T-cell (primary cell): ENCODE measurements at regions not wholly inside any gene's neighbourhood (a gene's known extent, or its start where the extent isn't known, plus 50 kb on each side); places are given as distances from the start of the nearest gene placed in this dataset.
"Not testable (repeated sequence)": the region's sequence is repeated elsewhere in the genome, so short reads cannot be mapped to it uniquely, and the experiment has no call there.

Source experiments
- ATAC-seq, 4 experiments: fragments of 200-7000 bp in 3 of 4; fragments of 150-1000 bp in 1 of 4; cut with Tn5 transposase; replicated peaks in 1 of 4; 1 replicate in 3 of 4; 2 replicates in 1 of 4; pipeline ENCODE4 v1.10.0; 2021; ENCODE audit warnings: moderate library complexity in 3 of 4, mild to moderate bottlenecking in 2 of 4, moderate number of reproducible peaks in 1 of 4
- CTCF ChIA-PET, 2 donors: fragments of 300-600 bp; sonication (Branson Sonifier 250); formaldehyde crosslinking; loops; one replicate each; lab custom pipeline; 2022; ENCODE audit warnings: antibody characterized with exemption in 2 of 2; lab: Charles Lee
- POLR2A ChIA-PET, 2 donors: fragments of 300-600 bp; sonication (Branson Sonifier 250); formaldehyde crosslinking; loops; one replicate each; lab custom pipeline; 2022; ENCODE audit warnings: antibody characterized with exemption in 2 of 2; lab: Charles Lee
- DNase-seq, 35 experiments: peaks; one replicate each; pipeline versions ENCODE4 v3.0.0 to v3.0.0-alpha.2; 2013 to 2023
- H3K27ac ChIP-seq: one replicate; pipeline ENCODE4 v1.5.1; 2013; ENCODE audit warnings: low read length
- H3K27me3 ChIP-seq, 2 experiments: replicated peaks in 1 of 2; 1 replicate in 1 of 2; 2 replicates in 1 of 2; pipeline versions ENCODE4 v1.6.1 to v1.7.0; 2013; ENCODE audit warnings: low read length in 1 of 2, mixed read lengths in 1 of 2; ENCODE audit not compliant: control insufficient read depth in 2 of 2, insufficient read depth in 2 of 2; ENCODE audit errors: extremely low read depth in 1 of 2
- H3K36me3 ChIP-seq, 2 donors: 1 replicate in 1 of 2; 2 replicates in 1 of 2; pipeline versions ENCODE4 v1.6.1 to v1.7.0; 2013; ENCODE audit warnings: low read length in 1 of 2; ENCODE audit not compliant: control insufficient read depth in 2 of 2, insufficient read depth in 1 of 2; ENCODE audit errors: extremely low read depth in 1 of 2
- H3K4me1 ChIP-seq, 2 experiments: 1 replicate in 1 of 2; 2 replicates in 1 of 2; pipeline versions ENCODE4 v1.6.1 to v1.7.0; 2013; ENCODE audit warnings: low read length in 2 of 2, mixed read lengths in 1 of 2; ENCODE audit not compliant: insufficient read depth in 2 of 2, control insufficient read depth in 1 of 2; ENCODE audit errors: extremely low read depth in 1 of 2
- H3K4me3 ChIP-seq, 2 donors: 1 replicate in 1 of 2; 2 replicates in 1 of 2; pipeline versions ENCODE4 v1.5.1 to v1.7.0; 2013; ENCODE audit warnings: mild to moderate bottlenecking in 2 of 2, low read length in 1 of 2, moderate library complexity in 1 of 2; ENCODE audit not compliant: control insufficient read depth in 1 of 2; ENCODE audit errors: extremely low read depth in 1 of 2
- H3K9me3 ChIP-seq: 2 replicates; pipeline ENCODE4 v1.7.0; 2013
- H3K27ac Mint-ChIP-seq, 2 donors: one replicate each; pipeline ENCODE4 v1.8.0; 2020 to 2021; ENCODE audit warnings: mild to moderate bottlenecking in 2 of 2, mixed read lengths in 2 of 2
- H3K27me3 Mint-ChIP-seq, 2 donors: one replicate each; pipeline ENCODE4 v1.8.0; 2021 to 2022; ENCODE audit warnings: mixed read lengths in 2 of 2
- H3K36me3 Mint-ChIP-seq: one replicate; pipeline ENCODE4 v1.8.0; 2021; ENCODE audit warnings: mixed read lengths
- H3K4me1 Mint-ChIP-seq, 3 donors: one replicate each; pipeline ENCODE4 v1.8.0; 2020 to 2022; ENCODE audit warnings: mixed read lengths in 3 of 3, mild to moderate bottlenecking in 1 of 3
- H3K4me3 Mint-ChIP-seq, 3 donors: one replicate each; pipeline ENCODE4 v1.8.0; 2020 to 2022; ENCODE audit warnings: mild to moderate bottlenecking in 3 of 3, mixed read lengths in 3 of 3, moderate library complexity in 3 of 3
- H3K9me3 Mint-ChIP-seq, 3 donors: one replicate each; pipeline ENCODE4 v1.8.0; 2020 to 2022; ENCODE audit warnings: mixed read lengths in 3 of 3
- WGBS: methylation state at CpG from one replicate; pipeline ENCODE4 v1.1.5; 2013; ENCODE audit warnings: missing lambda C conversion rate; ENCODE audit not compliant: insufficient coverage; 5-methylcytosine and 5-hydroxymethylcytosine counted together

- Mint-ChIP-seq H3K4me3 (peak overlapping the region; percentile 25 to 68 (median 49)), H3K4me1 (peaks cover 21 to 48% (median 29%) of the 10 kb centered on the region in 3 donors), H3K36me3 (no peaks in the 10 kb centered on the region), H3K9me3 (no peaks in the 10 kb centered on the region), H3K27me3 (peaks cover 0 to 5% of the 10 kb centered on the region in 2 donors), H3K27ac (no peak overlapping the region)
- Histone ChIP-seq H3K27me3 (peaks cover 0 to 10% of the 10 kb centered on the region in 2 experiments), H3K4me3 (peak overlapping the region in 1 of 2 donors; percentile 41), H3K27ac (no peak overlapping the region), H3K9me3 (no peaks in the 10 kb centered on the region), H3K36me3 (no peaks in the 10 kb centered on the region), H3K4me1 (peaks cover 0 to 9% of the 10 kb centered on the region in 2 experiments)
- ChIA-PET CTCF (no interaction called here), POLR2A (no interaction called here)
- DNase-seq (peak in 27 of 35 experiments; percentile 4 to 61 (median 33)), ATAC-seq (peak in 2 of 4 experiments; percentile 44 to 51)
- WGBS = 42% methylated on average over 26 of the region's 27 CpGs
These were observed 288.3 kb upstream of the ZNF337 start for GRCh38 chr20:25984933-25985332.

GRCh38 chr20:25982701-25983100, 286.0 kb upstream of the ZNF337 start:
- H3K27me3 Mint-ChIP-seq, H3K4me3 Mint-ChIP-seq, H3K36me3 ChIP-seq, CTCF ChIA-PET, H3K27ac ChIP-seq, H3K27me3 ChIP-seq, H3K4me1 ChIP-seq, H3K9me3 Mint-ChIP-seq, ATAC-seq, H3K9me3 ChIP-seq, DNase-seq, H3K36me3 Mint-ChIP-seq, POLR2A ChIA-PET, H3K4me3 ChIP-seq: not testable (repeated sequence)
- peaks cover 17 to 44% (median 25%) of the 10 kb centered on the region in 3 donors for H3K4me1 Mint-ChIP-seq
- peak overlapping the region; percentile 3 to 22 for H3K27ac Mint-ChIP-seq

GRCh38 chr20:25978450-25979190, 282.0 kb upstream of the ZNF337 start:
- H3K27ac Mint-ChIP-seq, H3K9me3 Mint-ChIP-seq, H3K27me3 ChIP-seq, POLR2A ChIA-PET, H3K27ac ChIP-seq, H3K36me3 Mint-ChIP-seq, H3K27me3 Mint-ChIP-seq, H3K4me3 Mint-ChIP-seq, H3K9me3 ChIP-seq, ATAC-seq, DNase-seq, H3K4me1 ChIP-seq, H3K4me3 ChIP-seq, CTCF ChIA-PET, H3K36me3 ChIP-seq: not testable (repeated sequence)
- 85% methylated on average over 6 of the region's 10 CpGs for WGBS
- peaks cover 0 to 32% (median 18%) of the 10 kb centered on the region in 3 donors for H3K4me1 Mint-ChIP-seq

GRCh38 chr20:25975816-25976215, 279.2 kb upstream of the ZNF337 start:
- 100% methylated on average over 2 of the region's 3 CpGs for WGBS
- H3K36me3 ChIP-seq, H3K27me3 ChIP-seq, H3K27ac ChIP-seq, POLR2A ChIA-PET, ATAC-seq, CTCF ChIA-PET, H3K36me3 Mint-ChIP-seq, H3K27me3 Mint-ChIP-seq, H3K9me3 ChIP-seq, H3K4me1 Mint-ChIP-seq, H3K4me1 ChIP-seq, H3K27ac Mint-ChIP-seq, H3K9me3 Mint-ChIP-seq, H3K4me3 Mint-ChIP-seq, H3K4me3 ChIP-seq, DNase-seq: not testable (repeated sequence)

GRCh38 chr20:25965203-25965602, 268.6 kb upstream of the ZNF337 start:
- H3K4me1 ChIP-seq, ATAC-seq, H3K9me3 Mint-ChIP-seq, H3K27me3 ChIP-seq, CTCF ChIA-PET, POLR2A ChIA-PET, H3K4me3 Mint-ChIP-seq, H3K27ac Mint-ChIP-seq, H3K27me3 Mint-ChIP-seq, DNase-seq, H3K27ac ChIP-seq, H3K4me3 ChIP-seq, H3K9me3 ChIP-seq, H3K36me3 ChIP-seq, H3K36me3 Mint-ChIP-seq, H3K4me1 Mint-ChIP-seq: not testable (repeated sequence)
- WGBS = 60% methylated on average over 1 of the region's 4 CpGs

- 74% methylated on average over 2 of the region's 3 CpGs for WGBS
- POLR2A ChIA-PET, H3K27me3 ChIP-seq, ATAC-seq, H3K4me3 ChIP-seq, H3K9me3 Mint-ChIP-seq, CTCF ChIA-PET, H3K36me3 Mint-ChIP-seq, DNase-seq, H3K27ac ChIP-seq, H3K9me3 ChIP-seq, H3K36me3 ChIP-seq, H3K4me1 ChIP-seq, H3K27ac Mint-ChIP-seq, H3K4me1 Mint-ChIP-seq, H3K4me3 Mint-ChIP-seq: not testable (repeated sequence)
- H3K27me3 Mint-ChIP-seq = peaks cover 7 to 12% of the 10 kb centered on the region in 2 donors
These were observed 257.2 kb upstream of the ZNF337 start for GRCh38 chr20:25953876-25954275.

- H3K36me3 Mint-ChIP-seq, H3K4me3 Mint-ChIP-seq, H3K4me3 ChIP-seq, H3K4me1 ChIP-seq, POLR2A ChIA-PET, H3K36me3 ChIP-seq, CTCF ChIA-PET, H3K27ac ChIP-seq, H3K27me3 ChIP-seq, H3K4me1 Mint-ChIP-seq, H3K9me3 ChIP-seq, DNase-seq, H3K27ac Mint-ChIP-seq, H3K27me3 Mint-ChIP-seq, ATAC-seq, H3K9me3 Mint-ChIP-seq: not testable (repeated sequence)
- no CpG with 5 or more reads among the region's 2 CpGs for WGBS
These were observed 238.6 kb upstream of the ZNF337 start for GRCh38 chr20:25935230-25935629.
